22Rv1 (cell line): ENCODE measurements at regions not wholly inside any gene's neighbourhood (a gene's known extent, or its start where the extent isn't known, plus 50 kb on each side); places are given as distances from the start of the nearest gene placed in this dataset.

Experiments used
- CTCF ChIP-seq: fragments of 450-650 bp; IDR thresholded peaks from 2 replicates; pipeline ENCODE4 v1.5.1; 2017; ENCODE audit warnings: mild to moderate bottlenecking
- ZFX ChIP-seq: fragments of 450-650 bp; IDR thresholded peaks from 2 replicates; pipeline ENCODE4 v1.6.1; 2017; ENCODE audit warnings: antibody characterized with exemption, borderline replicate concordance

GRCh38 chr4:180105362-180105761 lies 2137.8 kb upstream of the TENM3 start:
- TF ChIP-seq CTCF (no peak), ZFX (no peak)
